Progenitor cell of endocrine pancreas (in vitro differentiated cells): ENCODE measurements at regions not wholly inside any gene's neighbourhood (a gene's known extent, or its start where the extent isn't known, plus 50 kb on each side); places are given as distances from the start of the nearest gene placed in this dataset.

ENCODE experiments used
- DNase-seq: peaks from one replicate; pipeline ENCODE4 v3.0.0; 2021; ENCODE audit warnings: low spot score; ENCODE audit not compliant: unreplicated experiment
- H3K27ac Mint-ChIP-seq: 2 replicates; pipeline ENCODE4 v1.8.0; 2021; ENCODE audit warnings: mild to moderate bottlenecking, moderate library complexity, mixed read lengths
- H3K27me3 Mint-ChIP-seq: 2 replicates; pipeline ENCODE4 v1.8.0; 2021; ENCODE audit warnings: mixed read lengths
- H3K36me3 Mint-ChIP-seq: 2 replicates; pipeline ENCODE4 v1.8.0; 2022; ENCODE audit warnings: mixed read lengths; ENCODE audit not compliant: insufficient read depth
- H3K4me1 Mint-ChIP-seq: 2 replicates; pipeline ENCODE4 v1.8.0; 2021; ENCODE audit warnings: low read depth, mixed read lengths
- H3K4me3 Mint-ChIP-seq: 2 replicates; pipeline ENCODE4 v1.8.0; 2021; ENCODE audit warnings: low read depth, mild to moderate bottlenecking, moderate library complexity, mixed read lengths
- H3K9me3 Mint-ChIP-seq: 2 replicates; pipeline ENCODE4 v1.8.0; 2021; ENCODE audit warnings: low read depth, mixed read lengths
- CTCF ChIP-seq: fragments of 200-600 bp; sonication (generic); IDR thresholded peaks from one replicate; pipeline ENCODE4 v1.5.0; 2021; ENCODE audit warnings: antibody characterized with exemption, mild to moderate bottlenecking; ENCODE audit not compliant: unreplicated experiment

DNA sequence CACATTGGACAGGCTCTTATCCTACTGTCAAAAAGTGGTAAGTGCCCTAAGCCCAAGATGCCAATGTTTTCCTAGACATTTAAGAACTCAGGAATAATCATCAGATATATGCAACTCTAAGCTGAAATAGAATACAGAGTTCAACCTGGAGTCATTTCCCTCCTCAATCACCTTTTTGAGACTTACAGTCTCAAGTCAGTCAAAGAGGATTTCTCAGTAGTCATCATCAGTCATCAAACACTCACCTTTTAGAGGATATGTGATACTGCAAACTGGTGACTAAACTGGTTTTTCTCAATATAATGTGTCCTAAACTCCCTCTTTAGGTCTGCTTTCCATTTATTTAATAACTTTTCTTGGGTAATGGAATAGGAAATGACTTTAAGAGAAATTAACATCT is 145.3 kb upstream of the ADAMTS5 start:
- TF ChIP-seq CTCF = no peak
- Mint-ChIP-seq H3K27me3 (no peaks in the 10 kb centered on the region), H3K27ac (no peak overlapping the region), H3K9me3 (peaks cover 4% of the 10 kb centered on the region), H3K4me3 (no peak overlapping the region), H3K36me3 (no peaks in the 10 kb centered on the region), H3K4me1 (no peaks in the 10 kb centered on the region)
- no peak for DNase-seq

GRCh38 chr21:27110956-27111355 is 144.1 kb upstream of the ADAMTS5 start:
- Mint-ChIP-seq H3K9me3 (no peaks in the 10 kb centered on the region), H3K4me3 (no peak overlapping the region), H3K27me3 (no peaks in the 10 kb centered on the region), H3K27ac (no peak overlapping the region), H3K4me1 (no peaks in the 10 kb centered on the region), H3K36me3 (no peaks in the 10 kb centered on the region)
- no peak for DNase-seq
- TF ChIP-seq CTCF = no peak

GRCh38 chr21:27108701-27109100 is 141.8 kb upstream of the ADAMTS5 start:
- H3K4me3 Mint-ChIP-seq = no peak overlapping the region
- no peak for TF ChIP-seq CTCF
- no peaks in the 10 kb centered on the region for H3K4me1 Mint-ChIP-seq
- H3K27me3 Mint-ChIP-seq = no peaks in the 10 kb centered on the region
- no peak overlapping the region for H3K27ac Mint-ChIP-seq
- H3K36me3 Mint-ChIP-seq = no peaks in the 10 kb centered on the region
- no peaks in the 10 kb centered on the region for H3K9me3 Mint-ChIP-seq
- no peak for DNase-seq

- DNase-seq = no peak
- TF ChIP-seq CTCF = no peak
- H3K27ac Mint-ChIP-seq = no peak overlapping the region
- H3K9me3 Mint-ChIP-seq = no peaks in the 10 kb centered on the region
- no peaks in the 10 kb centered on the region for H3K4me1 Mint-ChIP-seq
- H3K27me3 Mint-ChIP-seq = no peaks in the 10 kb centered on the region
- H3K4me3 Mint-ChIP-seq = no peak overlapping the region
- H3K36me3 Mint-ChIP-seq = no peaks in the 10 kb centered on the region
Observed at GRCh38 chr21:27108228-27108627, 141.3 kb upstream of the ADAMTS5 start.

- no peaks in the 10 kb centered on the region for H3K4me1 Mint-ChIP-seq
- no peaks in the 10 kb centered on the region for H3K27me3 Mint-ChIP-seq
- TF ChIP-seq CTCF = no peak
- no peaks in the 10 kb centered on the region for H3K9me3 Mint-ChIP-seq
- DNase-seq = no peak
- H3K27ac Mint-ChIP-seq = no peak overlapping the region
- H3K4me3 Mint-ChIP-seq = no peak overlapping the region
- no peaks in the 10 kb centered on the region for H3K36me3 Mint-ChIP-seq
Observed at GRCh38 chr21:27104846-27105431, 138.1 kb upstream of the ADAMTS5 start.
